SK-N-MC (cell line): ENCODE measurements at regions not wholly inside any gene's neighbourhood (a gene's known extent, or its start where the extent isn't known, plus 50 kb on each side); places are given as distances from the start of the nearest gene placed in this dataset.

Experiments used
- EZH2 ChIP-seq: fragments of 200-600 bp; sonication (generic); IDR thresholded peaks from one replicate; pipeline ENCODE4 v1.6.1; 2017; ENCODE audit warnings: antibody characterized with exemption
- POLR2AphosphoS5 ChIP-seq: IDR thresholded peaks from 2 replicates; pipeline ENCODE4 v1.6.1; 2012; ENCODE audit warnings: mild to moderate bottlenecking, low read depth, low read length, borderline replicate concordance

DNA sequence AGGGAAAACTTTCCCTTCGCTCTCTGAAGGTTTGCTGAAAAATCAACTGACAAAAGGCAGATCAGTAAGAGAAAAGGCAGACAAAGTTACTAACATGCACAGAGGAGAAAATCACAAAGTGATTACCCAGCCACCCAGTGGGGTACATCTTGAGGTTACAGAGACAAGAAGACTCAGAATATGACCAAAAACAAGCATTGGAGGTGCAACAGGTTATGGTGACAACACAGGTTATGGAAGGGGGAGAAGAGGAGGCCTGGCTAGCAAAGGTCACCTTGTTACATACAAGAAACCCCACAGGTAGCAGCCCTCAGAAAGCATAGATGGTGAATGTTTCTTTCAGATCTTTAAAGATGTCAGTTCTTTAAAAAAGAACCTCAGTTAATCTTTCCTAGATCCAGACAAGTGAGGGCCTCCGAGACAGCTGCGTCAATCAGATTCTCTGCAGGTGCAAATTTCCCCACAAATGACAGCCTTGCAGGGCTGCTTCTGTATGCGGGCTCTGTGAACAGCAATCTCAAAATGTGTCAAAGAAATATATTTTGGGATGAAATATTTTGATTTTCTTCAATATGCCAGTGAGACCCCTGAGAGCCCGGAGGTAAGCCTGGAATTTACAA, 207.6 kb upstream of the RAB4A start:
- no peak for TF ChIP-seq EZH2
- no peak for TF ChIP-seq POLR2AphosphoS5
